HepG2 (cell line): ENCODE measurements at regions not wholly inside any gene's neighbourhood (a gene's known extent, or its start where the extent isn't known, plus 50 kb on each side); places are given as distances from the start of the nearest gene placed in this dataset.
"Not testable (repeated sequence)": the region's sequence is repeated elsewhere in the genome, so short reads cannot be mapped to it uniquely, and the experiment has no call there.

ENCODE experiments used
- ATAC-seq: fragments of 200-7000 bp; cut with Tn5 transposase; 3 replicates; pipeline ENCODE4 v1.9.1; 2020; ENCODE audit warnings: mild to moderate bottlenecking, moderate library complexity
- BruUV-seq: library from RNA; stranded (reverse); fragments of 400-500 nt; replicated peaks from 2 replicates; lab custom pipeline; 2021; lab: Mats Ljungman, UMichigan
- CTCF ChIA-PET: fragments of 300-600 bp; formaldehyde crosslinking; extraction: SDS; loops from one replicate; lab custom pipeline; 2021; ENCODE audit warnings: low total read pairs, inconsistent platforms, low intra/inter-chr PET ratio; lab: Yijun Ruan, JAX
- POLR2A ChIA-PET: fragments of 350-600 bp; sonication (Branson Sonifier 250); formaldehyde crosslinking; loops from one replicate; lab custom pipeline; 2020; ENCODE audit warnings: antibody characterized with exemption, inconsistent platforms; lab: Yijun Ruan, JAX
- DNase-seq: peaks from one replicate; pipeline ENCODE4 v3.0.0-alpha.2; 2015; ENCODE audit warnings: low spot score
- FAIRE-seq: peaks from 3 replicates; lab custom pipeline; 2011; peaks lifted over from hg19 to GRCh38; lab: Jason Lieb, UNC
- H2AFZ ChIP-seq: one replicate; pipeline ENCODE4 v1.6.1; 2011; ENCODE audit warnings: low read length, inconsistent platforms
- H3K27ac ChIP-seq: fragments of 300-600 bp; 3 replicates; pipeline ENCODE4 v1.8.0; 2011; ENCODE audit warnings: mixed run types, mild to moderate bottlenecking, mixed read lengths, low read length, inconsistent platforms; ENCODE audit not compliant: insufficient read depth; ENCODE audit errors: extremely low read length
- H3K27me3 ChIP-seq, 2 experiments: fragments of 200-600 bp in 1 of 2; 2 replicates in 1 of 2; 3 replicates in 1 of 2; pipeline versions ENCODE4 v1.6.0 to v1.8.0; 2011; ENCODE audit warnings: low read length in 2 of 2, mild to moderate bottlenecking in 2 of 2, moderate library complexity in 2 of 2, inconsistent platforms in 1 of 2; ENCODE audit not compliant: insufficient read depth in 2 of 2, control insufficient read depth in 1 of 2
- H3K36me3 ChIP-seq, 2 experiments: fragments of 200-600 bp in 1 of 2; replicated peaks in 1 of 2; 2 replicates in 1 of 2; 3 replicates in 1 of 2; pipeline versions ENCODE4 v1.5.1 to v1.8.0; 2011; ENCODE audit warnings: low read length in 2 of 2, inconsistent platforms in 1 of 2; ENCODE audit not compliant: insufficient read depth in 2 of 2, control insufficient read depth in 1 of 2
- H3K4me1 ChIP-seq: 2 replicates; pipeline ENCODE4 v1.5.1; 2012; ENCODE audit warnings: low read length, inconsistent platforms; ENCODE audit not compliant: insufficient read depth
- H3K4me2 ChIP-seq: 2 replicates; pipeline ENCODE4 v1.6.0; 2011; ENCODE audit warnings: low read depth, low read length, inconsistent platforms
- H3K4me3 ChIP-seq, 3 experiments: fragments of 200-600 bp in 1 of 3; sonication (generic), shearing (Covaris generic) in 1 of 3; replicated peaks in 1 of 3; 2 replicates each; pipeline ENCODE4 v1.5.1; 2011 to 2016; ENCODE audit warnings: low read length in 3 of 3, inconsistent platforms in 2 of 3, low read depth in 2 of 3, mild to moderate bottlenecking in 2 of 3, control low read depth in 1 of 3, mixed read lengths in 1 of 3; ENCODE audit not compliant: insufficient read depth in 1 of 3
- H3K79me2 ChIP-seq: one replicate; pipeline ENCODE4 v1.6.1; 2011; ENCODE audit warnings: low read length, inconsistent platforms; ENCODE audit not compliant: insufficient read depth
- H3K9ac ChIP-seq: 2 replicates; pipeline ENCODE4 v1.6.0; 2011; ENCODE audit warnings: mild to moderate bottlenecking, low read depth, low read length, inconsistent platforms; ENCODE audit not compliant: insufficient read depth
- H3K9me3 ChIP-seq: 2 replicates; pipeline ENCODE4 v1.5.1; 2012; ENCODE audit warnings: mild to moderate bottlenecking, low read length
- H4K20me1 ChIP-seq: 2 replicates; pipeline ENCODE4 v1.6.0; 2011; ENCODE audit warnings: inconsistent platforms, mild to moderate bottlenecking, low read length, moderate library complexity; ENCODE audit not compliant: insufficient read depth
- ZNF646 ChIP-seq: sonication (generic); formaldehyde crosslinking; IDR thresholded peaks from 2 replicates; pipeline ENCODE4 v1.9.0; 2021; ENCODE audit warnings: mild to moderate bottlenecking, missing genetic modification reagents
- WGBS: methylation state at CpG from one replicate; pipeline ENCODE4 v1.1.6; 2017; ENCODE audit warnings: low lambda C conversion rate; 5-methylcytosine and 5-hydroxymethylcytosine counted together
- in situ Hi-C: cut with HindIII; loops from 2 replicates; pipeline ENCODE4 v1.10.0; 2017; ENCODE audit warnings: low pct_unique_long_range_greater_than_20kb; ENCODE audit not compliant: extremely low pct_ligation_motif_present
- intact Hi-C: fragments of 100-400 bp; cut with micrococcal nuclease; formaldehyde crosslinking; loops from one replicate; pipeline ENCODE4 v1.10.0; 2022; ENCODE audit not compliant: unreplicated experiment

GRCh38 chr10:106023329-106023728, 1141.2 kb downstream of the SORCS1 start (continued):
- no peak for TF ChIP-seq ZNF646 (CRISPR knock-in tag)

- ATAC-seq, DNase-seq, H3K4me3 ChIP-seq, H2AFZ ChIP-seq, FAIRE-seq, H3K79me2 ChIP-seq, POLR2A ChIA-PET, H3K4me1 ChIP-seq, in situ Hi-C loops, H3K36me3 ChIP-seq, H3K4me2 ChIP-seq, H3K27ac ChIP-seq, CTCF ChIA-PET, intact Hi-C loops, H3K9ac ChIP-seq, BruUV-seq, H4K20me1 ChIP-seq, H3K27me3 ChIP-seq: not testable (repeated sequence)
- H3K9me3 ChIP-seq, result peaks cover 70% of the 10 kb centered on the region
- 7% methylated on average over 6 of the region's 6 CpGs for WGBS
Observed at GRCh38 chr10:106019559-106019958, 1144.9 kb downstream of the SORCS1 start.

GRCh38 chr10:106015369-106016199, 1148.9 kb downstream of the SORCS1 start:
- intact Hi-C loops, H3K4me2 ChIP-seq, POLR2A ChIA-PET, FAIRE-seq, DNase-seq, BruUV-seq, H4K20me1 ChIP-seq, CTCF ChIA-PET, H3K9ac ChIP-seq, in situ Hi-C loops, H3K27ac ChIP-seq, H3K4me3 ChIP-seq, H3K36me3 ChIP-seq, H2AFZ ChIP-seq, H3K27me3 ChIP-seq, H3K79me2 ChIP-seq, ATAC-seq, H3K4me1 ChIP-seq: not testable (repeated sequence)
- peaks cover 84% of the 10 kb centered on the region for H3K9me3 ChIP-seq
- WGBS, result 3% methylated on average over 3 of the region's 4 CpGs
